ENCODE measurements at regions not wholly inside any gene's neighbourhood (a gene's known extent, or its start where the extent isn't known, plus 50 kb on each side); places are given as distances from the start of the nearest gene placed in this dataset.

GRCh38 chr3:34504366-34504765 lies 705.9 kb downstream of the PDCD6IP start:
- Mint-ChIP-seq H3K9me3 (ENCODE audit: unreplicated experiment) (no peaks in the 10 kb centered on the region), H3K36me3 (ENCODE audit: insufficient read depth, unreplicated experiment) (no peaks in the 10 kb centered on the region), H3K27ac (ENCODE audit: unreplicated experiment) (peak overlapping the region; percentile 10), H3K4me3 (ENCODE audit: unreplicated experiment) (no peak overlapping the region), H3K4me1 (ENCODE audit: low read depth, unreplicated experiment) (peaks cover 10% of the 10 kb centered on the region), H3K27me3 (ENCODE audit: insufficient read depth, unreplicated experiment) (no peaks in the 10 kb centered on the region)
- no TSS peak for BruUV-seq (replicated peaks)
- Histone ChIP-seq H3K27me3 (replicated peaks; ENCODE audit: control insufficient read depth, insufficient read depth, low read length) (no peaks in the 10 kb centered on the region), H3K9me3 (no peaks in the 10 kb centered on the region), H3K36me3 (ENCODE audit: control insufficient read depth, insufficient read depth, low read length) (no peaks in the 10 kb centered on the region), H3K4me1 (peaks cover 13% of the 10 kb centered on the region), H3K4me3 (ENCODE audit: low read depth, low read length) (no peak overlapping the region)
- no peak for TF ChIP-seq CTCF (IDR thresholded peaks at IDR 0.05; ENCODE audit: insufficient read depth in 1 of 2, low read depth in 1 of 2, low read length in 1 of 2, severe bottlenecking in 1 of 2, unreplicated experiment in 1 of 2)
- intact Hi-C loops (cut with micrococcal nuclease; ENCODE audit: unreplicated experiment): no loop called here
- POLR2A ChIA-PET: no interaction called here
- CTCF ChIA-PET: no interaction called here
- peak; percentile 34 to 44 for DNase-seq

- Histone ChIP-seq H3K9me3 (no peaks in the 10 kb centered on the region), H3K4me3 (ENCODE audit: low read depth, low read length) (no peak overlapping the region), H3K4me1 (peaks cover 13% of the 10 kb centered on the region), H3K27me3 (replicated peaks; ENCODE audit: control insufficient read depth, insufficient read depth, low read length) (no peaks in the 10 kb centered on the region), H3K36me3 (ENCODE audit: control insufficient read depth, insufficient read depth, low read length) (no peaks in the 10 kb centered on the region)
- CTCF ChIA-PET: no interaction called here
- TF ChIP-seq CTCF (IDR thresholded peaks at IDR 0.05; ENCODE audit: insufficient read depth in 1 of 2, low read depth in 1 of 2, low read length in 1 of 2, severe bottlenecking in 1 of 2, unreplicated experiment in 1 of 2): no peak
- Mint-ChIP-seq H3K4me1 (ENCODE audit: low read depth, unreplicated experiment) (peaks cover 13% of the 10 kb centered on the region), H3K4me3 (ENCODE audit: unreplicated experiment) (no peak overlapping the region), H3K27ac (ENCODE audit: unreplicated experiment) (no peak overlapping the region), H3K9me3 (ENCODE audit: unreplicated experiment) (no peaks in the 10 kb centered on the region), H3K27me3 (ENCODE audit: insufficient read depth, unreplicated experiment) (no peaks in the 10 kb centered on the region), H3K36me3 (ENCODE audit: insufficient read depth, unreplicated experiment) (no peaks in the 10 kb centered on the region)
- intact Hi-C loops (cut with micrococcal nuclease; ENCODE audit: unreplicated experiment): no loop called here
- POLR2A ChIA-PET: no interaction called here
- no TSS peak for BruUV-seq (replicated peaks)
- DNase-seq: peak in 1 of 2 experiments; percentile 8
Measured at GRCh38 chr3:34504775-34505174, 706.3 kb downstream of the PDCD6IP start.

DNA sequence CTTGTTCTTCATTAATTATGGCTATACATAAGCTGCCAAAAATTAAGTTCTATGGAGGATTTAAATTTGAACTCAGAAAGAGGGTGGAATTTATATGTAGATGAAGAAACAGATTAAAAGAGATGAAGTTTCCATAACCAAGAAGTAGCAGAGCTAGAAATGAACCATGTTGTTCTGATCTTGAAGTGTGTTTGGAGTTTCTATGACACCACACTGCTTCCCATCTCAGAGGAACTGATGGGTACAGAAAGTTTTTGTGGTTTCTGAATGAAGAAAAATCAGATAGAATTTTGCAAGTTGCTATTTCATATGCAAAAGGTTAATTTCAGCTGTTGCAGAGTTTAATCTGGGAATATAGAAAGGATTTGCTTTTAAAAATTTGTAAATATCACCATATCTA lies 710.3 kb downstream of the PDCD6IP start:
- Mint-ChIP-seq H3K4me3 (ENCODE audit: unreplicated experiment) (no peak overlapping the region), H3K9me3 (ENCODE audit: unreplicated experiment) (no peaks in the 10 kb centered on the region), H3K4me1 (ENCODE audit: low read depth, unreplicated experiment) (peaks cover 13% of the 10 kb centered on the region), H3K27me3 (ENCODE audit: insufficient read depth, unreplicated experiment) (no peaks in the 10 kb centered on the region), H3K27ac (ENCODE audit: unreplicated experiment) (no peak overlapping the region), H3K36me3 (ENCODE audit: insufficient read depth, unreplicated experiment) (no peaks in the 10 kb centered on the region)
- H3K4me3 ChIP-seq (ENCODE audit: low read depth, low read length): no peak overlapping the region
- no peak for DNase-seq
- H3K36me3 ChIP-seq (ENCODE audit: control insufficient read depth, insufficient read depth, low read length): no peaks in the 10 kb centered on the region
- CTCF ChIA-PET: no interaction called here
- no peaks in the 10 kb centered on the region for H3K9me3 ChIP-seq
- POLR2A ChIA-PET: no interaction called here
- no TSS peak for BruUV-seq (replicated peaks)
- peaks cover 12% of the 10 kb centered on the region for H3K4me1 ChIP-seq
- H3K27me3 ChIP-seq (replicated peaks; ENCODE audit: control insufficient read depth, insufficient read depth, low read length): no peaks in the 10 kb centered on the region
- intact Hi-C loops (cut with micrococcal nuclease; ENCODE audit: unreplicated experiment): no loop called here
- TF ChIP-seq CTCF (IDR thresholded peaks at IDR 0.05; ENCODE audit: insufficient read depth in 1 of 2, low read depth in 1 of 2, low read length in 1 of 2, severe bottlenecking in 1 of 2, unreplicated experiment in 1 of 2): no peak

Measured in Caco-2 (cell line).